T-helper 1 cell treated with Interleukin-12 subunit alpha and Interleukin-12 subunit beta and Interleukin-4 antibody, amounts not matched to agents 30 ng/mL and 1 ng/mL, for 36 hours (primary cell): ENCODE measurements at regions not wholly inside any gene's neighbourhood (a gene's known extent, or its start where the extent isn't known, plus 50 kb on each side); places are given as distances from the start of the nearest gene placed in this dataset.

ENCODE experiments used
- intact Hi-C: fragments of 100-400 bp; cut with micrococcal nuclease; formaldehyde crosslinking; loops from one replicate; pipeline ENCODE4 v1.15.1; 2024

GRCh38 chr12:126627596-126627995, 1562.4 kb downstream of the AACS start:
- intact Hi-C loops: no loop called here

- intact Hi-C loops: no loop called here
Measured at GRCh38 chr12:126636821-126637220, 1571.6 kb downstream of the AACS start.

- intact Hi-C loops: no loop called here
Measured at GRCh38 chr12:126644236-126645020, 1579.2 kb downstream of the AACS start.

- intact Hi-C loops: no loop called here
Measured at GRCh38 chr12:126648074-126648473, 1582.8 kb downstream of the AACS start.

GRCh38 chr12:126651133-126651532, 1585.9 kb downstream of the AACS start:
- intact Hi-C loops: no loop called here

- intact Hi-C loops: loop anchor here (1.0 kb wide), 1 partner anchor 594 kb away; no protein-coding TSS in a partner anchor
Measured at GRCh38 chr12:126663304-126664094, 1598.3 kb downstream of the AACS start.

- intact Hi-C loops: no loop called here
Measured at GRCh38 chr12:126667339-126667738, 1599.6 kb upstream of the TMEM132C start.

GRCh38 chr12:126668538-126668937, 1598.4 kb upstream of the TMEM132C start:
- intact Hi-C loops: no loop called here

GRCh38 chr12:126668961-126669360, 1598.0 kb upstream of the TMEM132C start:
- intact Hi-C loops: no loop called here

- intact Hi-C loops: no loop called here
Measured at GRCh38 chr12:126676434-126676833, 1590.5 kb upstream of the TMEM132C start.

- intact Hi-C loops: no loop called here
Measured at GRCh38 chr12:126681676-126682075, 1585.3 kb upstream of the TMEM132C start.

- intact Hi-C loops: no loop called here
Measured at GRCh38 chr12:126684703-126685102, 1582.3 kb upstream of the TMEM132C start.

GRCh38 chr12:126685636-126686035, 1581.3 kb upstream of the TMEM132C start:
- intact Hi-C loops: no loop called here

GRCh38 chr12:126688556-126688955, 1578.4 kb upstream of the TMEM132C start:
- intact Hi-C loops: no loop called here

- intact Hi-C loops: no loop called here
Measured at GRCh38 chr12:126700096-126700495, 1566.9 kb upstream of the TMEM132C start.

GRCh38 chr12:126704609-126705008, 1562.4 kb upstream of the TMEM132C start:
- intact Hi-C loops: no loop called here

GRCh38 chr12:126706300-126706699, 1560.7 kb upstream of the TMEM132C start:
- intact Hi-C loops: no loop called here

GRCh38 chr12:126708492-126708896, 1558.5 kb upstream of the TMEM132C start:
- intact Hi-C loops: no loop called here

- intact Hi-C loops: no loop called here
Measured at GRCh38 chr12:126718365-126718764, 1548.6 kb upstream of the TMEM132C start.

- intact Hi-C loops: no loop called here
Measured at GRCh38 chr12:126719912-126720705, 1546.9 kb upstream of the TMEM132C start.

GRCh38 chr12:126726481-126727217, 1540.3 kb upstream of the TMEM132C start:
- intact Hi-C loops: no loop called here
